ENCODE measurements at regions not wholly inside any gene's neighbourhood (a gene's known extent, or its start where the extent isn't known, plus 50 kb on each side); places are given as distances from the start of the nearest gene placed in this dataset.

DNA sequence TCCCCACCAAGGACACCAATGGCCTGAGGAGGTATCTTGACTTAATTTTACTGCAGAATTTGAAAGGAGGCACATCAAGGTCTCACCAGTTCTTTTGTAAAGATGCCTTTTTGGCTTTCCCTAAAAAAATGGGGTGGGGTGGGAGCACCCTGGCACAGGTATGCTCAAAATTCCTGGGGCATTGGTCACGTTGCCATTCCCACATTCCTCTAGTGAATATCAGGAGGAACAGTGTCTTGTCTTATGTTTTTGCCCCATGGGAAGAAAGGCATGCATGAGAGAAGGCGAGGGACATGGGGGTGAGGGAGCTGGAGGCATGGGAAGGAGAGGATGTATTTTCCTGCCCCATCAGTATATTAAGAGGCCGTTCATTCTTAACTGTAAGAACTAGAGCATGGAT, 275.3 kb downstream of the CMPK2 start:
- no peak for TF ChIP-seq POLR2A (IDR thresholded peaks at IDR 0.05; ENCODE audit: control extremely low read depth in 1 of 2, low read depth in 2 of 2, low read length in 2 of 2)
- TF ChIP-seq, protein P1, sequence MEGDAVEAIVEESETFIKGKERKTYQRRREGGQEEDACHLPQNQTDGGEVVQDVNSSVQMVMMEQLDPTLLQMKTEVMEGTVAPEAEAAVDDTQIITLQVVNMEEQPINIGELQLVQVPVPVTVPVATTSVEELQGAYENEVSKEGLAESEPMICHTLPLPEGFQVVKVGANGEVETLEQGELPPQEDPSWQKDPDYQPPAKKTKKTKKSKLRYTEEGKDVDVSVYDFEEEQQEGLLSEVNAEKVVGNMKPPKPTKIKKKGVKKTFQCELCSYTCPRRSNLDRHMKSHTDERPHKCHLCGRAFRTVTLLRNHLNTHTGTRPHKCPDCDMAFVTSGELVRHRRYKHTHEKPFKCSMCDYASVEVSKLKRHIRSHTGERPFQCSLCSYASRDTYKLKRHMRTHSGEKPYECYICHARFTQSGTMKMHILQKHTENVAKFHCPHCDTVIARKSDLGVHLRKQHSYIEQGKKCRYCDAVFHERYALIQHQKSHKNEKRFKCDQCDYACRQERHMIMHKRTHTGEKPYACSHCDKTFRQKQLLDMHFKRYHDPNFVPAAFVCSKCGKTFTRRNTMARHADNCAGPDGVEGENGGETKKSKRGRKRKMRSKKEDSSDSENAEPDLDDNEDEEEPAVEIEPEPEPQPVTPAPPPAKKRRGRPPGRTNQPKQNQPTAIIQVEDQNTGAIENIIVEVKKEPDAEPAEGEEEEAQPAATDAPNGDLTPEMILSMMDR (IDR thresholded peaks at IDR 0.05; ENCODE audit: control extremely low read depth in 1 of 3, insufficient read depth in 1 of 3, low read depth in 1 of 3, low read length in 3 of 3): no peak
- TF ChIP-seq SIN3A (conservative IDR thresholded peaks at IDR 0.05 in 1 of 2, IDR thresholded peaks at IDR 0.05 in 1 of 2; ENCODE audit: low read depth in 1 of 2, low read length in 2 of 2): no peak
- TF ChIP-seq MAFK (IDR thresholded peaks at IDR 0.05; ENCODE audit: low read depth, low read length): no peak
- TF ChIP-seq, protein P2, sequence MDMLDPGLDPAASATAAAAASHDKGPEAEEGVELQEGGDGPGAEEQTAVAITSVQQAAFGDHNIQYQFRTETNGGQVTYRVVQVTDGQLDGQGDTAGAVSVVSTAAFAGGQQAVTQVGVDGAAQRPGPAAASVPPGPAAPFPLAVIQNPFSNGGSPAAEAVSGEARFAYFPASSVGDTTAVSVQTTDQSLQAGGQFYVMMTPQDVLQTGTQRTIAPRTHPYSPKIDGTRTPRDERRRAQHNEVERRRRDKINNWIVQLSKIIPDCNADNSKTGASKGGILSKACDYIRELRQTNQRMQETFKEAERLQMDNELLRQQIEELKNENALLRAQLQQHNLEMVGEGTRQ (IDR thresholded peaks at IDR 0.05; ENCODE audit: low read length): no peak

All from H1 (cell line).